Testis (tissue), 2 donors: ENCODE measurements at regions not wholly inside any gene's neighbourhood (a gene's known extent, or its start where the extent isn't known, plus 50 kb on each side); places are given as distances from the start of the nearest gene placed in this dataset.
"Not testable (repeated sequence)": the region's sequence is repeated elsewhere in the genome, so short reads cannot be mapped to it uniquely, and the experiment has no call there.

ENCODE experiments used
- DNase-seq: peaks from one replicate; pipeline ENCODE4 v3.0.0-alpha.2; 2019
- H3K27ac ChIP-seq, 2 donors: fragments of 200-600 bp; sonication (generic); one replicate each; pipeline ENCODE4 v1.5.1; 2019
- H3K27me3 ChIP-seq: fragments of 200-600 bp; sonication (generic); one replicate; pipeline ENCODE4 v1.5.1; 2019
- H3K36me3 ChIP-seq: fragments of 200-600 bp; sonication (generic); one replicate; pipeline ENCODE4 v1.5.1; 2017; ENCODE audit warnings: low read depth; ENCODE audit errors: missing control alignments
- H3K4me1 ChIP-seq: fragments of 200-600 bp; sonication (generic); one replicate; pipeline ENCODE4 v1.5.1; 2019
- H3K4me3 ChIP-seq, 2 donors: fragments of 200-600 bp; sonication (generic); one replicate each; pipeline ENCODE4 v1.5.1; 2017 to 2019
- H3K9me3 ChIP-seq: fragments of 200-600 bp; sonication (generic); one replicate; pipeline ENCODE4 v1.5.1; 2017
- CTCF ChIP-seq, 3 experiments: fragments of 450-650 bp in 2 of 3; fragments of 200-600 bp in 1 of 3; sonication (generic) in 1 of 3; IDR thresholded peaks; one replicate each; pipeline ENCODE4 v1.5.1; 2016 to 2019; ENCODE audit warnings: antibody characterized with exemption in 3 of 3, mild to moderate bottlenecking in 2 of 3, moderate library complexity in 1 of 3
- POLR2A ChIP-seq: fragments of 450-650 bp; IDR thresholded peaks from one replicate; pipeline ENCODE4 v1.6.1; 2017; ENCODE audit warnings: antibody characterized with exemption, mild to moderate bottlenecking, moderate library complexity
- WGBS, 2 donors: methylation state at CpG; one replicate each; pipeline ENCODE4 v1.1.5; 2018; 5-methylcytosine and 5-hydroxymethylcytosine counted together
- intact Hi-C: fragments of 100-400 bp; cut with DNase I; formaldehyde crosslinking; loops from one replicate; pipeline ENCODE4 v1.15.1; 2023; ENCODE audit warnings: low total_unique reads

GRCh38 chr10:85407088-85407487 is 959.5 kb downstream of the GRID1 start:
- H3K27me3 ChIP-seq: no peaks in the 10 kb centered on the region
- H3K4me3 ChIP-seq: no peak overlapping the region
- no peak overlapping the region for H3K27ac ChIP-seq
- H3K4me1 ChIP-seq: no peaks in the 10 kb centered on the region
- TF ChIP-seq POLR2A (no peak), CTCF (IDR thresholded peaks at IDR 0.05) (no peak)
- DNase-seq: no peak
- 67 to 71% methylated on average over 3 of the region's 3 CpGs for WGBS, 2 donors
- no peaks in the 10 kb centered on the region for H3K9me3 ChIP-seq
- intact Hi-C loops: no loop called here
- H3K36me3 ChIP-seq: no peaks in the 10 kb centered on the region

GRCh38 chr10:85408388-85408787 is 958.2 kb downstream of the GRID1 start:
- Histone ChIP-seq H3K4me3 (no peak overlapping the region), H3K4me1 (no peaks in the 10 kb centered on the region), H3K9me3 (no peaks in the 10 kb centered on the region), H3K27ac (no peak overlapping the region), H3K36me3 (no peaks in the 10 kb centered on the region), H3K27me3 (no peaks in the 10 kb centered on the region)
- WGBS, 2 donors: 92 to 97% methylated on average over 3 of the region's 3 CpGs
- intact Hi-C loops: no loop called here
- TF ChIP-seq POLR2A (no peak), CTCF (IDR thresholded peaks at IDR 0.05) (no peak)
- no peak for DNase-seq

- H3K4me3 ChIP-seq, H3K4me1 ChIP-seq, H3K27ac ChIP-seq, DNase-seq, H3K9me3 ChIP-seq, H3K36me3 ChIP-seq, H3K27me3 ChIP-seq, intact Hi-C loops: not testable (repeated sequence)
- 84 to 90% methylated on average over 3 of the region's 3 CpGs for WGBS, 2 donors
Measured at GRCh38 chr10:85410586-85410985, 956.0 kb downstream of the GRID1 start.

GRCh38 chr10:85413570-85413969 is 953.0 kb downstream of the GRID1 start:
- WGBS, 2 donors: 61 to 75% methylated on average over 5 of the region's 5 CpGs

GRCh38 chr10:85420501-85421191 is 945.9 kb downstream of the GRID1 start:
- Histone ChIP-seq H3K27ac (no peak overlapping the region), H3K9me3 (no peaks in the 10 kb centered on the region), H3K4me3 (no peak overlapping the region), H3K4me1 (no peaks in the 10 kb centered on the region), H3K27me3 (no peaks in the 10 kb centered on the region), H3K36me3 (no peaks in the 10 kb centered on the region)
- WGBS, 2 donors: 76 to 80% methylated on average over 8 of the region's 8 CpGs
- intact Hi-C loops: no loop called here
- no peak for DNase-seq
- TF ChIP-seq POLR2A: no peak
- no peak for TF ChIP-seq CTCF (IDR thresholded peaks at IDR 0.05)

More at GRCh38 chr10:85413570-85413969, 953.0 kb downstream of the GRID1 start:
- no peak for DNase-seq
- Histone ChIP-seq H3K27me3 (no peaks in the 10 kb centered on the region), H3K36me3 (no peaks in the 10 kb centered on the region), H3K9me3 (no peaks in the 10 kb centered on the region), H3K4me1 (no peaks in the 10 kb centered on the region), H3K27ac (no peak overlapping the region), H3K4me3 (no peak overlapping the region)
- intact Hi-C loops: no loop called here
- TF ChIP-seq POLR2A (no peak), CTCF (IDR thresholded peaks at IDR 0.05) (no peak)
